ENCODE measurements at regions not wholly inside any gene's neighbourhood (a gene's known extent, or its start where the extent isn't known, plus 50 kb on each side); places are given as distances from the start of the nearest gene placed in this dataset.

GRCh38 chr3:94735354-94735753, 672.5 kb downstream of the NSUN3 start:
- TF ChIP-seq POLR2A (IDR thresholded peaks at IDR 0.05): no peak
- no peak for TF ChIP-seq CTCF (IDR thresholded peaks at IDR 0.05)
- no peak for TF ChIP-seq POLR2AphosphoS5 (IDR thresholded peaks at IDR 0.05)

Measured in transverse colon (tissue), 4 donors.